ENCODE measurements at regions not wholly inside any gene's neighbourhood (a gene's known extent, or its start where the extent isn't known, plus 50 kb on each side); places are given as distances from the start of the nearest gene placed in this dataset.
"Not testable (repeated sequence)": the region's sequence is repeated elsewhere in the genome, so short reads cannot be mapped to it uniquely, and the experiment has no call there.

- H3K4me2 ChIP-seq (ENCODE audit: unreplicated experiment), result no peak overlapping the region
- no peak for TF ChIP-seq EZH2 (IDR thresholded peaks at IDR 0.05; ENCODE audit: insufficient read depth, poor library complexity, severe bottlenecking)
- TF ChIP-seq EZH2phosphoT487 (IDR thresholded peaks at IDR 0.05; ENCODE audit: insufficient read depth, low read depth), result no peak
- H3K27me3 ChIP-seq (replicated peaks; ENCODE audit: insufficient read depth), result no peaks in the 10 kb centered on the region
- no peak overlapping the region for H3K27ac ChIP-seq
- H3K9me3 ChIP-seq (ENCODE audit: low read depth), result no peaks in the 10 kb centered on the region
- H3K9ac ChIP-seq, result no peak overlapping the region
- WGBS, 2 experiments (ENCODE audit: low coverage in 1 of 2, low lambda C conversion rate in 2 of 2, missing lambda C conversion rate in 2 of 2), result 79 to 80% methylated on average over 3 of the region's 3 CpGs
- H3F3A ChIP-seq (ENCODE audit: insufficient read depth), result no peaks in the 10 kb centered on the region
- H3K36me3 ChIP-seq (ENCODE audit: low read depth), result no peaks in the 10 kb centered on the region
- in situ Hi-C loops (cut with MboI), result no loop called here
- no peaks in the 10 kb centered on the region for H4K20me1 ChIP-seq (ENCODE audit: insufficient read depth)
- no peak for DNase-seq
- H3K79me2 ChIP-seq (ENCODE audit: insufficient read depth), result no peaks in the 10 kb centered on the region
- H3K4me3 ChIP-seq, result no peak overlapping the region
- no peak overlapping the region for H2AFZ ChIP-seq
- no peaks in the 10 kb centered on the region for H3K4me1 ChIP-seq (ENCODE audit: insufficient read depth)
- no peaks in the 10 kb centered on the region for H3K9me2 ChIP-seq (ENCODE audit: insufficient read depth)
Observed at GRCh38 chr2:187906021-187906420, 351.8 kb upstream of the TFPI start.

GRCh38 chr2:187910922-187911321, 356.7 kb upstream of the TFPI start:
- DNase-seq; H3K9me3 ChIP-seq (ENCODE audit: low read depth); H3K4me2 ChIP-seq (ENCODE audit: unreplicated experiment); H3K27me3 ChIP-seq (replicated peaks; ENCODE audit: insufficient read depth); H3K4me1 ChIP-seq (ENCODE audit: insufficient read depth); H3K27ac ChIP-seq; H2AFZ ChIP-seq; H3F3A ChIP-seq (ENCODE audit: insufficient read depth); H4K20me1 ChIP-seq (ENCODE audit: insufficient read depth); in situ Hi-C loops (cut with MboI); H3K4me3 ChIP-seq; H3K9me2 ChIP-seq (ENCODE audit: insufficient read depth); H3K79me2 ChIP-seq (ENCODE audit: insufficient read depth); H3K36me3 ChIP-seq (ENCODE audit: low read depth); H3K9ac ChIP-seq: not testable (repeated sequence)
- 86 to 100% methylated on average over 1 of the region's 1 CpG for WGBS, 2 experiments (ENCODE audit: low coverage in 1 of 2, low lambda C conversion rate in 2 of 2, missing lambda C conversion rate in 2 of 2)

GRCh38 chr2:187912950-187913349, 358.7 kb upstream of the TFPI start:
- H3K27me3 ChIP-seq (replicated peaks; ENCODE audit: insufficient read depth), result no peaks in the 10 kb centered on the region
- no peak overlapping the region for H3K4me2 ChIP-seq (ENCODE audit: unreplicated experiment)
- no peaks in the 10 kb centered on the region for H3K9me3 ChIP-seq (ENCODE audit: low read depth)
- no peak overlapping the region for H3K9ac ChIP-seq
- H3K27ac ChIP-seq, result no peak overlapping the region
- no peaks in the 10 kb centered on the region for H4K20me1 ChIP-seq (ENCODE audit: insufficient read depth)
- no peaks in the 10 kb centered on the region for H3K79me2 ChIP-seq (ENCODE audit: insufficient read depth)
- H3K4me1 ChIP-seq (ENCODE audit: insufficient read depth), result no peaks in the 10 kb centered on the region
- peak; percentile 2 for DNase-seq
- in situ Hi-C loops (cut with MboI), result no loop called here
- H3F3A ChIP-seq (ENCODE audit: insufficient read depth), result no peaks in the 10 kb centered on the region
- no peak overlapping the region for H2AFZ ChIP-seq
- H3K9me2 ChIP-seq (ENCODE audit: insufficient read depth), result no peaks in the 10 kb centered on the region
- TF ChIP-seq EZH2 (IDR thresholded peaks at IDR 0.05; ENCODE audit: insufficient read depth, poor library complexity, severe bottlenecking), result no peak
- no peak for TF ChIP-seq EZH2phosphoT487 (IDR thresholded peaks at IDR 0.05; ENCODE audit: insufficient read depth, low read depth)
- no peaks in the 10 kb centered on the region for H3K36me3 ChIP-seq (ENCODE audit: low read depth)
- no peak overlapping the region for H3K4me3 ChIP-seq

- Histone ChIP-seq H3K9ac (no peak overlapping the region), H3K4me3 (no peak overlapping the region), H2AFZ (no peak overlapping the region), H4K20me1 (ENCODE audit: insufficient read depth) (no peaks in the 10 kb centered on the region), H3K9me3 (ENCODE audit: low read depth) (no peaks in the 10 kb centered on the region), H3K9me2 (ENCODE audit: insufficient read depth) (no peaks in the 10 kb centered on the region), H3K36me3 (ENCODE audit: low read depth) (no peaks in the 10 kb centered on the region), H3K27ac (no peak overlapping the region), H3K27me3 (replicated peaks; ENCODE audit: insufficient read depth) (no peaks in the 10 kb centered on the region), H3K4me1 (ENCODE audit: insufficient read depth) (no peaks in the 10 kb centered on the region), H3F3A (ENCODE audit: insufficient read depth) (no peaks in the 10 kb centered on the region), H3K4me2 (ENCODE audit: unreplicated experiment) (no peak overlapping the region), H3K79me2 (ENCODE audit: insufficient read depth) (no peaks in the 10 kb centered on the region)
- in situ Hi-C loops (cut with MboI), result no loop called here
- no peak for TF ChIP-seq EZH2phosphoT487 (IDR thresholded peaks at IDR 0.05; ENCODE audit: insufficient read depth, low read depth)
- WGBS, 2 experiments (ENCODE audit: low coverage in 1 of 2, low lambda C conversion rate in 2 of 2, missing lambda C conversion rate in 2 of 2), result 85 to 89% methylated on average over 4 of the region's 4 CpGs
- DNase-seq, result no peak
Observed at GRCh38 chr2:187915810-187916209, 361.6 kb upstream of the TFPI start.

GRCh38 chr2:187916799-187917198, 362.6 kb upstream of the TFPI start:
- no peaks in the 10 kb centered on the region for H3K27me3 ChIP-seq (replicated peaks; ENCODE audit: insufficient read depth)
- no peaks in the 10 kb centered on the region for H3K4me1 ChIP-seq (ENCODE audit: insufficient read depth)
- TF ChIP-seq EZH2phosphoT487 (IDR thresholded peaks at IDR 0.05; ENCODE audit: insufficient read depth, low read depth) (no peak), EZH2 (IDR thresholded peaks at IDR 0.05; ENCODE audit: insufficient read depth, poor library complexity, severe bottlenecking) (no peak)
- H3K9me2 ChIP-seq (ENCODE audit: insufficient read depth), result no peaks in the 10 kb centered on the region
- H3K4me2 ChIP-seq (ENCODE audit: unreplicated experiment), result no peak overlapping the region
- no peaks in the 10 kb centered on the region for H3K36me3 ChIP-seq (ENCODE audit: low read depth)
- DNase-seq, result no peak
- no peaks in the 10 kb centered on the region for H3K9me3 ChIP-seq (ENCODE audit: low read depth)
- H3K27ac ChIP-seq, result no peak overlapping the region
- H3K4me3 ChIP-seq, result no peak overlapping the region
- no peaks in the 10 kb centered on the region for H4K20me1 ChIP-seq (ENCODE audit: insufficient read depth)
- H2AFZ ChIP-seq, result no peak overlapping the region
- H3F3A ChIP-seq (ENCODE audit: insufficient read depth), result no peaks in the 10 kb centered on the region
- no peaks in the 10 kb centered on the region for H3K79me2 ChIP-seq (ENCODE audit: insufficient read depth)
- H3K9ac ChIP-seq, result no peak overlapping the region
- in situ Hi-C loops (cut with MboI), result no loop called here
- WGBS, 2 experiments (ENCODE audit: low coverage in 1 of 2, low lambda C conversion rate in 2 of 2, missing lambda C conversion rate in 2 of 2), result 7 to 19% methylated on average over 1 of the region's 1 CpG

Measured in GM23248 (cell line).